K562 (cell line): ENCODE measurements at regions not wholly inside any gene's neighbourhood (a gene's known extent, or its start where the extent isn't known, plus 50 kb on each side); places are given as distances from the start of the nearest gene placed in this dataset.

Experiments
- RBM25 ChIP-seq: fragments of 200-400 bp; formaldehyde crosslinking; IDR thresholded peaks from 2 replicates; pipeline ENCODE4 v1.6.1; 2018; ENCODE audit warnings: low read length, low read depth, moderate library complexity; ENCODE audit not compliant: severe bottlenecking
- TF ChIP-seq, protein P1 (sequence below), 3 experiments: IDR thresholded peaks in 2 of 3; conservative IDR thresholded peaks in 1 of 3; 2 replicates each; pipeline ENCODE4 v1.5.1; 2011 to 2012; ENCODE audit warnings: low read length in 3 of 3, mild to moderate bottlenecking in 3 of 3, control low read depth in 2 of 3, improper control_type of control experiment in 1 of 3, inconsistent platforms in 1 of 3, low read depth in 1 of 3, mixed read lengths in 1 of 3, moderate library complexity in 1 of 3; ENCODE audit not compliant: insufficient read depth in 2 of 3

DNA sequence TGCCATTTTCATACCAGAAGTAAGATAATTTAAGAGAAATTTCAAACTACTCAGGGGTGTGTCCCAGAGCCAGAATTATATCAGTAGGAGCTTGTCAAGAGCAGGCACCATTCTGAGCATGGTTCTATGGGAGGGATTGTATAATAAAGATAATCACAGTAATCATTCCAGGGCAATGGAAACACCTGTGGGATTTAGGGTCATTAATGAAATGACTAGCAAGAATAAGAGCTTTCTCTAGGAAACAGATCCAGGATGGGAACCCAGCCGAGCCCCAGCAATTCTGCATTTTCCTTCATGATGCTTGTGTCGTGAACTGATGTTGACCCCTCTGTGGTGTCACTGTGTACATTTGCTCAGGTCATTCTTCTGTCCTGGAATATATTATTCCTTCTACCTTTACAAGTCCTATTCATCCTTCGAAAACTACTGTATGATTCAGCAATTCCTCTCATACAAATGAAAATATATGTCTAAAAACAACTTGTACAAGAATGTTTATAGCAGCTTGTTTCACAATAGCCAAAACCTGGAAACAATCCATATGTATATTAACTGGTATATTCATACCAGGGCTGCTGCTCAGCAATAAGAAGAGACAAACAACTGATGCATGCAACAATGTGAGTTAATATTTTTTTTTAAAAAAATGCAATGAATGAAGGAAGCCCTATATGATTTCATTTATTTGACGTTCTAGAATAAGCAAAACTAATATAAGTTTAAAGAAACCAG is 687.8 kb upstream of the KLHL29 start:
- no peak for TF ChIP-seq RBM25
- TF ChIP-seq, protein P1, sequence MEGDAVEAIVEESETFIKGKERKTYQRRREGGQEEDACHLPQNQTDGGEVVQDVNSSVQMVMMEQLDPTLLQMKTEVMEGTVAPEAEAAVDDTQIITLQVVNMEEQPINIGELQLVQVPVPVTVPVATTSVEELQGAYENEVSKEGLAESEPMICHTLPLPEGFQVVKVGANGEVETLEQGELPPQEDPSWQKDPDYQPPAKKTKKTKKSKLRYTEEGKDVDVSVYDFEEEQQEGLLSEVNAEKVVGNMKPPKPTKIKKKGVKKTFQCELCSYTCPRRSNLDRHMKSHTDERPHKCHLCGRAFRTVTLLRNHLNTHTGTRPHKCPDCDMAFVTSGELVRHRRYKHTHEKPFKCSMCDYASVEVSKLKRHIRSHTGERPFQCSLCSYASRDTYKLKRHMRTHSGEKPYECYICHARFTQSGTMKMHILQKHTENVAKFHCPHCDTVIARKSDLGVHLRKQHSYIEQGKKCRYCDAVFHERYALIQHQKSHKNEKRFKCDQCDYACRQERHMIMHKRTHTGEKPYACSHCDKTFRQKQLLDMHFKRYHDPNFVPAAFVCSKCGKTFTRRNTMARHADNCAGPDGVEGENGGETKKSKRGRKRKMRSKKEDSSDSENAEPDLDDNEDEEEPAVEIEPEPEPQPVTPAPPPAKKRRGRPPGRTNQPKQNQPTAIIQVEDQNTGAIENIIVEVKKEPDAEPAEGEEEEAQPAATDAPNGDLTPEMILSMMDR (IDR thresholded peaks at IDR 0.05 in 2 of 3, conservative IDR thresholded peaks at IDR 0.05 in 1 of 3; ENCODE audit: insufficient read depth in 2 of 3, low read depth in 1 of 3, low read length in 3 of 3) = no peak
